Myocyte (in vitro differentiated cells): ENCODE measurements at regions not wholly inside any gene's neighbourhood (a gene's known extent, or its start where the extent isn't known, plus 50 kb on each side); places are given as distances from the start of the nearest gene placed in this dataset.
A peak's percentile ranks its signal among the peaks of the same experiment; 100 is the strongest.

ENCODE experiments used
- DNase-seq: peaks from one replicate; pipeline ENCODE4 v3.0.0-alpha.2; 2012; ENCODE audit warnings: low read depth

DNA sequence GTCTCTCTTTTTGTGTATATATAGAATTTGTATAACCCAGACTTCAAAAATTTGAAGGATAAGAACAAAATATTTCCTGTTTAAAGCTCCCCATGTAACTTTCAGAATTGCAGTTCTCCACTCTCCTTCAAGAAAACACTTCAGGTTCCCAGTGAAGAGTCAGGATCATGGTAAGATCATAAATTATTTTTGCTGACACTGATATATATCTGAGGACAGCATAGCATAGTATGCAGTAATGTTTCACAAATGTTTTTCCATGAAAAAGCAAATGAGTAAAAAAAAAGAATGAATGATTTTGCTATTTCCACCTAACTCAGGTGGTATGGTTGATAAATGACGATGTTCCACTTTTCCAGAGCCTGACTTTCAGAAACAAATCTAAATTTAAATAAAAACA lies 545.6 kb upstream of the EPHA7 start:
- no peak for DNase-seq

DNA sequence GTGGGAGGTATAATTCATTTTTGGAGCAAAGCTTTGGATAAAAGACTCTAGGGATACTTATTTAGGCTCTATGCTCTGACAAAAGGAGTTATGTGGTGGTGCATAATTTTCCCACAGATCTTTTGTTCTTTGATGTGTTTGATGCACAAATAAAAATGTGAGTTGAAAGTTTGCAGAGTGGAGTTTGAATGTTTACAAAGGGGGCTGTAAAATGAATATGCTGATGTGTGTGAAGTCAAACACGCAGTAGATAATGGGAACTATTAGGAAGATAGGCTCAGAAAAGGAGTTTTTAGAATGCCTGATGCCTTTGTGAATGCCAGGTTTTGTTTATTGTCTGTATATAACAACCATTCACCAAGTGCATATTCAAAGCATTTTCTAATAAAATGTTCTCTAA lies 545.0 kb upstream of the EPHA7 start:
- no peak for DNase-seq

DNA sequence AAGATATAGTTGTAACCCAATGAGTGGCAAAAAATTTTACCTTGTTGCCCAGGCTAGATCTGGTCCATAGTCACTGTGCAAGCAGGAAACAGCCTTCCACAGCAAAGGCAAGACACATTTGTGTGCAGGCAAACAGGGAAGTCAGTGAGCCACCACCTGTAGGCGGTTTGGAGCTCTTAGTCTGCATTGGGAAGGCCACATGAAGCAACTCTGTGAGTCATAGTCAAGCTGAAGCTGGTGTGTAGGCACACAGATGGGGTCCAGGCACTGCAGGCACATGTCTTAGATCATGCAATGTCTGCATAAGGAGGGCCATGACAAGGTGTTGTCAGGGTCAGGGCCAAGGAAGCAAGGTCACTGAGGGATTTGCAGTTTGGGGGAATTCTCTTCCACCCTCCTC lies 543.2 kb upstream of the EPHA7 start:
- DNase-seq: no peak

- no peak for DNase-seq
Observed at GRCh38 chr6:93954584-93954983, 535.2 kb upstream of the EPHA7 start.

- DNase-seq: peak; percentile 49
Observed at GRCh38 chr6:93943661-93944060, 524.3 kb upstream of the EPHA7 start.

- DNase-seq: no peak
Observed at GRCh38 chr6:93940381-93940780, 521.0 kb upstream of the EPHA7 start.

- no peak for DNase-seq
Observed at GRCh38 chr6:93932175-93932574, 512.8 kb upstream of the EPHA7 start.

- no peak for DNase-seq
Observed at GRCh38 chr6:93927731-93928130, 508.4 kb upstream of the EPHA7 start.

DNA sequence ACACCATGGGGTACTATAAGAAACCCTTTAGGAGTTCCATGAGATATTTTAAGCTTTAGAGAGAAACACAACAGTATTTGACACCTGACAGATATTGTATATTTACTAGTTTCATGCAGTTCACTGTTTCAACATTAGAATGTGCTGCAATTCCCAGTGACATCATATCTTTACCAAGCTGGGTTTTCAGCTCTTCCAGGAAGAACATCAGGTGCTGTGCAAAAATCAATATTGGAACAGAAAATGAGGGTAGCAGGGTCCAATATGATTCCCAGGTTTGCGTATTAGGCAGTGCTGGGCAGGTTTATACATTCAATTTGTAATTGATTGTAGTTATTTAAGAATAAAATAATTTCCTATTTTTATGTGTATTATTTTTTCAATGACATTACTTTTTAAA lies 500.0 kb upstream of the EPHA7 start:
- no peak for DNase-seq

GRCh38 chr6:93918258-93918657 lies 498.9 kb upstream of the EPHA7 start:
- DNase-seq: no peak

- DNase-seq: no peak
Observed at GRCh38 chr6:93917216-93917615, 497.9 kb upstream of the EPHA7 start.

- no peak for DNase-seq
Observed at GRCh38 chr6:93916716-93917115, 497.4 kb upstream of the EPHA7 start.

GRCh38 chr6:93915961-93916360 lies 496.6 kb upstream of the EPHA7 start:
- no peak for DNase-seq

- DNase-seq: no peak
Observed at GRCh38 chr6:93902517-93902916, 483.2 kb upstream of the EPHA7 start.

DNA sequence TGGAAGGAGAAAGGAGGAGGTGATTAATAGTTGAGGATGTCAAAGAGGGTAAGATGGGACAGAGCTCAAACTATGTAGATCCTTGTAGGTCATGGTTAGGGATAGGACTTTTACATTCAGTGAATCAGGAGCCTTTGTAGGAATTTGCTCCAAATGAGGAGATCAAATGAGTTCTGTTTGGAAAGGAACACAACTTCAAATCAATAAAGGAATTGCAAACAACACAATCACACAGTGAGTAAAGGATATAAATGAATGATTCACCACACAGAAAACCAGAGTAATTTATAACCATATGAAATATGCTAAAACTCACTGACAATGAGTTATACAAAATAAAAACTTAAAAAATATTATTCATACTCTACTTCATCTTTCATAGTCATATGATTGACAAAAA lies 480.8 kb upstream of the EPHA7 start:
- no peak for DNase-seq

GRCh38 chr6:93896081-93896480 lies 476.7 kb upstream of the EPHA7 start:
- DNase-seq: no peak

GRCh38 chr6:93894521-93894920 lies 475.2 kb upstream of the EPHA7 start:
- DNase-seq: peak; percentile 37

- no peak for DNase-seq
Observed at GRCh38 chr6:93889713-93890112, 470.4 kb upstream of the EPHA7 start.

DNA sequence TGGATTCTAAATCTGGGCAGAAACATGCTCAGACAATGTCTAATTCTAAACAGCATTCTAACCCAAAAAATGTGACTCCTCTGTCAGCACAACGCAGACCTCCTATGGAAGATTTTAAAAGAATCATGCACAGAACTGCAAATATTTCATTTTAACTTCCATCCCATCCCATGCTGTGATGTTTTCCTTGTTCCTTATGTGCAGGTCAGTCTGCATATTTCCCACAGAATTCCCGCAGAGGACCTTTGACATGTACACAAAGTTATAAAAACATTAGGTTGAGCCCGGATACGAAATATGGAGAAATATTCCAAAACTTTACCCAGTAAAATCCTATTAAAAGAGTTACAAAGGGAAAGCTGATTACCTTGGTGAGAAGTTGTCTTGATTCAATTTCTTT lies 467.1 kb upstream of the EPHA7 start:
- no peak for DNase-seq

DNA sequence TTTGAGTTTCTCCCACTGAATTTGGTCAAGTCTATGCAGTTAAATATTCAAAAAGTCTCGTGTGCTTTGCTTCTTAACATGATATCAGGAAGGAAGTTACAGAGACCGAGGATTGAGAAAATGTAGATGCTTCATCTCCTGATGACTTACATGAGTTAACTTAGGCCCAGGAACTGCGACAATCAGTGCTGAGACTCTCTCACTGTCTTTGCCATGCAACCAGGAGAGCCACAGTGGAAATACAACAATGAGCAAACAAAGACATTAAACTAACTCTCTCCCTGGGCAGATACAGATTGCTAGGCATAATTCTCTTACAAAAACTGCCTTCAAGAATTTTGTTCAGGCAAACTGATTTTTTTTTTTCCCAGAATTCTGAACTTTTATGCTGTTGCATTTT lies 440.6 kb upstream of the EPHA7 start:
- DNase-seq: no peak

DNA sequence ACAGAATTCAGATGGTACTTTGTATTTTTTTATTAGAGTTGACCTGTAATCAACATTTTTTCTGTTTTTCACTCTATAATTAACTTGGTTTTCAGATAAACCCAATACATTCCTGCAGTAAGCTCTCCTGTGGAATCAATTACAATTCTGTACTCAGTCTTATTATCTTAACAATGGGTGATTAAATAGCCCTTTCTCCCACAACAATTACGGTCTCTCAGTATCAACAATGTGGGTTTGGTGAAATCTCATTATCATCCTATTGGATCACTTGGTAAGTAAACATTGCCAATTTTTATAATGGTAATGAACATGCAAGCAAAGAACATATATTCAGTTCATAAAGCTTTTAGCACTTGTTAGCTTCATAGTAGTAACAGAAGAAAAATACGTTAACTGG lies 438.9 kb upstream of the EPHA7 start:
- no peak for DNase-seq

- DNase-seq: peak; percentile 42
Observed at GRCh38 chr6:93849857-93850256, 430.5 kb upstream of the EPHA7 start.

- peak; percentile 36 for DNase-seq
Observed at GRCh38 chr6:93848031-93848742, 428.8 kb upstream of the EPHA7 start.

DNA sequence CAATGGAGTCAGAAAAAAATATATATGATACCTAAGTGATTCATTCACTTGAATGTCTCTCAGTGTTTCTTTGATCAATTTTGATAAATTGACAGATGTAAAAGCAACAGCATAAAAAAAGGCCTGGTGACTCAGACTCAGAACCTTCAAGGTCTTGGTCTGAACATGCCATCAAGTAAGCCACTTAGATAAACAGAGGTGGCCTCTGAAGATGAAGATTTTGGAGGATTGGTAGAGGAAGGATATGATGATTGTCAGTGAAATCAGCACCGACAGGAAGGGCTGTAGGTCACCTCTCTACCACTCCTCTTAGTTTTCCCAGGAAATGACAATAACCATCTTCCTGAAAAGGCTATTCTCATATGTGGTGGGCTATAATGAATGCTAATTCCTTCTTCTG lies 422.8 kb upstream of the EPHA7 start:
- no peak for DNase-seq
